HCT116 (cell line): ENCODE measurements at regions not wholly inside any gene's neighbourhood (a gene's known extent, or its start where the extent isn't known, plus 50 kb on each side); places are given as distances from the start of the nearest gene placed in this dataset.

Source experiments
- ATAC-seq: fragments of 200-7000 bp; cut with Tn5 transposase; 2 replicates; pipeline ENCODE4 v1.9.1; 2020; ENCODE audit warnings: mild to moderate bottlenecking, moderate library complexity
- BruUV-seq: library from RNA; stranded (reverse); fragments of 400-500 nt; replicated peaks from 2 replicates; lab custom pipeline; 2021; lab: Mats Ljungman, UMichigan
- CTCF ChIA-PET: fragments of 300-600 bp; sonication (Branson Sonifier 250); formaldehyde crosslinking; loops from one replicate; lab custom pipeline; 2021; ENCODE audit warnings: antibody characterized with exemption; lab: Charles Lee
- POLR2A ChIA-PET: fragments of 300-600, 350-600 bp; sonication (Branson Sonifier 250); formaldehyde crosslinking; loops from one replicate; lab custom pipeline; 2021; ENCODE audit warnings: antibody characterized with exemption; lab: Charles Lee
- RAD21 ChIA-PET, 2 experiments: fragments of 300-600 bp; sonication (Branson Sonifier 250); formaldehyde crosslinking; loops; one replicate each; lab custom pipeline; 2023; ENCODE audit warnings: low total read pairs in 2 of 2; ENCODE audit not compliant: uncharacterized antibody in 2 of 2, unreplicated experiment in 2 of 2, low non-redundant PET in 1 of 2; lab: Charles Lee
- DNase-seq: peaks from one replicate; pipeline ENCODE4 v3.0.0-alpha.2; 2010; ENCODE audit warnings: low read depth, low spot score
- H2AFZ ChIP-seq: fragments of 200-600 bp; shearing (Covaris generic), sonication (generic); 2 replicates; pipeline ENCODE4 v1.6.1; 2017; ENCODE audit warnings: low read depth, mixed run types, mixed read lengths, antibody characterized with exemption, low read length; ENCODE audit not compliant: poor library complexity, severe bottlenecking
- H3K27ac ChIP-seq: 2 replicates; pipeline ENCODE4 v1.5.1; 2012; ENCODE audit warnings: low read depth, low read length
- H3K27me3 ChIP-seq: fragments of 200-600 bp; sonication (generic); 2 replicates; pipeline ENCODE4 v1.6.1; 2016; ENCODE audit warnings: mixed run types, low read length, mixed read lengths; ENCODE audit not compliant: insufficient read depth
- H3K36me3 ChIP-seq, 2 experiments: fragments of 200-500 bp in 1 of 2; fragments of 200-600 bp in 1 of 2; sonication (Bioruptor generic) in 1 of 2; sonication (generic) in 1 of 2; 2 replicates each; pipeline versions ENCODE4 v1.5.1 to v1.6.1; 2014 to 2016; ENCODE audit warnings: low read length in 2 of 2, inconsistent platforms in 1 of 2, mixed read lengths in 1 of 2, mixed run types in 1 of 2; ENCODE audit not compliant: insufficient read depth in 2 of 2, control insufficient read depth in 1 of 2
- H3K4me1 ChIP-seq, 2 experiments: fragments of 200-600 bp in 1 of 2; sonication (generic) in 1 of 2; 2 replicates each; pipeline versions ENCODE4 v1.5.1 to v1.6.1; 2012 to 2017; ENCODE audit warnings: low read length in 2 of 2, inconsistent platforms in 1 of 2, mild to moderate bottlenecking in 1 of 2, mixed read lengths in 1 of 2, mixed run types in 1 of 2, moderate library complexity in 1 of 2; ENCODE audit not compliant: insufficient read depth in 2 of 2, control insufficient read depth in 1 of 2
- H3K4me2 ChIP-seq: fragments of 200-600 bp; sonication (generic); 2 replicates; pipeline ENCODE4 v1.6.1; 2017; ENCODE audit warnings: mixed run types, low read length, mixed read lengths
- H3K4me3 ChIP-seq, 2 experiments: fragments of 200-600 bp in 1 of 2; sonication (generic) in 1 of 2; replicated peaks in 1 of 2; 2 replicates each; pipeline ENCODE4 v1.5.1; 2011 to 2016; ENCODE audit warnings: low read length in 2 of 2, control low read depth in 1 of 2, low read depth in 1 of 2, mild to moderate bottlenecking in 1 of 2, mixed read lengths in 1 of 2, mixed run types in 1 of 2
- H3K79me2 ChIP-seq: fragments of 200-600 bp; sonication (generic); 2 replicates; pipeline ENCODE4 v1.6.1; 2017; ENCODE audit warnings: mild to moderate bottlenecking, mixed run types, low read length, moderate library complexity, mixed read lengths; ENCODE audit not compliant: insufficient read depth
- H3K9ac ChIP-seq: fragments of 200-600 bp; sonication (generic); 2 replicates; pipeline ENCODE4 v1.6.1; 2016; ENCODE audit warnings: low read length, mixed read lengths
- H3K9me2 ChIP-seq: fragments of 200-600 bp; sonication (generic), shearing (Covaris generic); 2 replicates; pipeline ENCODE4 v1.6.1; 2017; ENCODE audit warnings: mixed run types, mild to moderate bottlenecking, moderate library complexity; ENCODE audit not compliant: insufficient read depth
- H3K9me3 ChIP-seq, 2 experiments: fragments of 200-500 bp in 1 of 2; fragments of 200-600 bp in 1 of 2; sonication (Bioruptor generic) in 1 of 2; sonication (generic) in 1 of 2; 2 replicates each; pipeline ENCODE4 v1.6.1; 2014 to 2017; ENCODE audit warnings: low read length in 2 of 2, mixed read lengths in 2 of 2, inconsistent platforms in 1 of 2, low read depth in 1 of 2, mild to moderate bottlenecking in 1 of 2, mixed run types in 1 of 2, moderate library complexity in 1 of 2; ENCODE audit not compliant: control insufficient read depth in 1 of 2, insufficient read depth in 1 of 2
- H4K20me1 ChIP-seq: fragments of 200-600 bp; sonication (generic), shearing (Covaris generic); 2 replicates; pipeline ENCODE4 v1.6.1; 2017; ENCODE audit warnings: mixed run types, mild to moderate bottlenecking, moderate library complexity; ENCODE audit not compliant: insufficient read depth
- CBX3 ChIP-seq: IDR thresholded peaks from 2 replicates; pipeline ENCODE4 v1.6.1; 2012; ENCODE audit warnings: low read depth
- EGR1 ChIP-seq: IDR thresholded peaks from 2 replicates; pipeline ENCODE4 v1.6.1; 2012; ENCODE audit warnings: low read depth
- POLR2A ChIP-seq: IDR thresholded peaks from 2 replicates; pipeline ENCODE4 v1.7.0; 2011; ENCODE audit warnings: borderline replicate concordance; ENCODE audit not compliant: insufficient read depth, insufficient read length; ENCODE audit errors: extremely low read depth
- TCF7L2 ChIP-seq: IDR thresholded peaks from 2 replicates; pipeline ENCODE4 v1.7.0; 2011; ENCODE audit warnings: borderline replicate concordance, inconsistent platforms; ENCODE audit not compliant: insufficient read depth, insufficient read length; ENCODE audit errors: extremely low read depth
- ZFX ChIP-seq: fragments of 450-650 bp; IDR thresholded peaks from 2 replicates; pipeline ENCODE4 v1.6.1; 2017
- intact Hi-C: fragments of 100-400 bp; cut with micrococcal nuclease; formaldehyde crosslinking; loops from 2 replicates; pipeline ENCODE4 v1.10.0; 2022

GRCh38 chr4:186934244-186934643 lies 210.6 kb upstream of the FAT1 start:
- no peak overlapping the region for H3K4me3 ChIP-seq
- no peak overlapping the region for H2AFZ ChIP-seq
- H3K9me2 ChIP-seq = no peaks in the 10 kb centered on the region
- DNase-seq = no peak
- ChIA-PET RAD21 (no interaction called here), CTCF (no interaction called here), POLR2A (interaction anchor here (1.1 to 4.3 kb wide), 3 partner anchors 89 to 105 kb away, joined by 3 to 20 read pairs (median 3); no protein-coding TSS in a partner anchor)
- peaks cover 20% of the 10 kb centered on the region for H3K79me2 ChIP-seq
- H3K9me3 ChIP-seq = no peaks in the 10 kb centered on the region
- H3K4me1 ChIP-seq = peaks cover 64 to 96% of the 10 kb centered on the region in 2 experiments
- peak overlapping the region; percentile 76 for H3K4me2 ChIP-seq
- H4K20me1 ChIP-seq = no peaks in the 10 kb centered on the region
- intact Hi-C loops = loop anchor here (5.0 kb wide), 1 partner anchor 112 kb away; no protein-coding TSS in a partner anchor
- BruUV-seq = no TSS peak
- ATAC-seq = no peak
- no peaks in the 10 kb centered on the region for H3K36me3 ChIP-seq
- TF ChIP-seq EGR1 = no peak
- peak; percentile 51 for TF ChIP-seq ZFX
- peak overlapping the region; percentile 77 for H3K27ac ChIP-seq
- H3K27me3 ChIP-seq = no peaks in the 10 kb centered on the region
- peak overlapping the region; percentile 63 for H3K9ac ChIP-seq

- intact Hi-C loops = loop anchor here (5.0 kb wide), 1 partner anchor 113 kb away; no protein-coding TSS in a partner anchor
- peak overlapping the region; percentile 76 for H3K4me2 ChIP-seq
These were observed 211.3 kb upstream of the FAT1 start for GRCh38 chr4:186934841-186935443.

More at GRCh38 chr4:186934841-186935443, 211.3 kb upstream of the FAT1 start:
- no TSS peak for BruUV-seq
- POLR2A ChIA-PET = no interaction called here
- Histone ChIP-seq H3K79me2 (peaks cover 20% of the 10 kb centered on the region), H3K27ac (peak overlapping the region; percentile 77), H2AFZ (no peak overlapping the region), H3K4me1 (peaks cover 63 to 96% of the 10 kb centered on the region in 2 experiments), H3K9me2 (no peaks in the 10 kb centered on the region), H4K20me1 (no peaks in the 10 kb centered on the region), H3K4me3 (peak overlapping the region in 1 of 2 experiments; percentile 1; a peak in 1 of 4 replicates), H3K27me3 (no peaks in the 10 kb centered on the region), H3K9me3 (no peaks in the 10 kb centered on the region), H3K36me3 (no peaks in the 10 kb centered on the region), H3K9ac (peak overlapping the region; percentile 63)
- RAD21 ChIA-PET = no interaction called here
- ATAC-seq (no peak), DNase-seq (no peak)
- TF ChIP-seq CBX3 (no peak), TCF7L2 (peak; percentile 75), POLR2A (no peak)
- CTCF ChIA-PET = no interaction called here
